ENCODE measurements at regions not wholly inside any gene's neighbourhood (a gene's known extent, or its start where the extent isn't known, plus 50 kb on each side); places are given as distances from the start of the nearest gene placed in this dataset.

GRCh38 chr1:201612645-201613044, 73.7 kb downstream of the NAV1 start:
- no peak for DNase-seq

GRCh38 chr1:201614262-201615015, 75.5 kb downstream of the NAV1 start:
- DNase-seq: peak; percentile 41

GRCh38 chr1:201617157-201617556, 78.2 kb downstream of the NAV1 start:
- DNase-seq: no peak

- DNase-seq: no peak
Measured at GRCh38 chr1:201618389-201618788, 79.5 kb downstream of the NAV1 start.

- no peak for DNase-seq
Measured at GRCh38 chr1:201618905-201619304, 80.0 kb downstream of the NAV1 start.

GRCh38 chr1:201619513-201619912, 80.6 kb downstream of the NAV1 start:
- DNase-seq: peak; percentile 57

GRCh38 chr1:201622353-201622752, 83.4 kb downstream of the NAV1 start:
- DNase-seq: no peak

- no peak for DNase-seq
Measured at GRCh38 chr1:201622824-201623223, 83.9 kb downstream of the NAV1 start.

GRCh38 chr1:201624741-201625225, 85.9 kb downstream of the NAV1 start:
- DNase-seq: no peak

- peak; percentile 97 for DNase-seq
Measured at GRCh38 chr1:201625226-201625761, 86.4 kb downstream of the NAV1 start.

- DNase-seq: no peak
Measured at GRCh38 chr1:201625851-201626251, 86.9 kb downstream of the NAV1 start.

- DNase-seq: no peak
Measured at GRCh38 chr1:201626629-201627275, 87.8 kb downstream of the NAV1 start.

- DNase-seq: no peak
Measured at GRCh38 chr1:201628490-201628889, 89.6 kb downstream of the NAV1 start.

GRCh38 chr1:201630582-201630981, 91.7 kb downstream of the NAV1 start:
- peak; percentile 59 for DNase-seq

- DNase-seq: no peak
Measured at GRCh38 chr1:201631037-201631436, 92.1 kb downstream of the NAV1 start.

- no peak for DNase-seq
Measured at GRCh38 chr1:201632364-201632952, 93.5 kb downstream of the NAV1 start.

- DNase-seq: no peak
Measured at GRCh38 chr1:201633297-201633696, 94.4 kb downstream of the NAV1 start.

- no peak for DNase-seq
Measured at GRCh38 chr1:201633811-201634210, 94.9 kb downstream of the NAV1 start.

GRCh38 chr1:201634261-201634660, 95.3 kb downstream of the NAV1 start:
- DNase-seq: no peak

GRCh38 chr1:201636097-201636496, 97.2 kb downstream of the NAV1 start:
- DNase-seq: no peak

GRCh38 chr1:201636510-201636971, 97.6 kb downstream of the NAV1 start:
- DNase-seq: no peak

- DNase-seq: no peak
Measured at GRCh38 chr1:201637282-201638079, 98.6 kb downstream of the NAV1 start.

Measured in fibroblast of skin of scalp (primary cell).